Activated CD4-positive, alpha-beta T cell treated with anti-CD3 and anti-CD28 coated beads for 48 hours (primary cell): ENCODE measurements at regions not wholly inside any gene's neighbourhood (a gene's known extent, or its start where the extent isn't known, plus 50 kb on each side); places are given as distances from the start of the nearest gene placed in this dataset.

Experiments used
- DNase-seq: peaks from one replicate; pipeline ENCODE4 v3.0.0-alpha.2; 2020

- no peak for DNase-seq
These were observed 160.7 kb upstream of the MKI67 start for GRCh38 chr10:128286762-128287500.

GRCh38 chr10:128287921-128288320 lies 161.7 kb upstream of the MKI67 start:
- DNase-seq, result no peak

GRCh38 chr10:128289621-128290020 lies 163.4 kb upstream of the MKI67 start:
- DNase-seq, result no peak

GRCh38 chr10:128295003-128295402 lies 168.8 kb upstream of the MKI67 start:
- DNase-seq, result no peak

- no peak for DNase-seq
These were observed 170.2 kb upstream of the MKI67 start for GRCh38 chr10:128296253-128297007.

- no peak for DNase-seq
These were observed 171.6 kb upstream of the MKI67 start for GRCh38 chr10:128297709-128298378.

- DNase-seq, result no peak
These were observed 172.4 kb upstream of the MKI67 start for GRCh38 chr10:128298587-128298986.

GRCh38 chr10:128300290-128300824 lies 174.1 kb upstream of the MKI67 start:
- no peak for DNase-seq

GRCh38 chr10:128301051-128301450 lies 174.8 kb upstream of the MKI67 start:
- no peak for DNase-seq

GRCh38 chr10:128302808-128303207 lies 176.6 kb upstream of the MKI67 start:
- DNase-seq, result no peak

- DNase-seq, result no peak
These were observed 178.0 kb upstream of the MKI67 start for GRCh38 chr10:128304271-128304670.

GRCh38 chr10:128305601-128306345 lies 179.6 kb upstream of the MKI67 start:
- DNase-seq, result no peak

- no peak for DNase-seq
These were observed 180.3 kb upstream of the MKI67 start for GRCh38 chr10:128306535-128306934.

- DNase-seq, result no peak
These were observed 180.7 kb upstream of the MKI67 start for GRCh38 chr10:128306966-128307365.

GRCh38 chr10:128307820-128308219 lies 181.6 kb upstream of the MKI67 start:
- DNase-seq, result no peak

- DNase-seq, result no peak
These were observed 184.9 kb upstream of the MKI67 start for GRCh38 chr10:128310971-128311658.

- no peak for DNase-seq
These were observed 186.0 kb upstream of the MKI67 start for GRCh38 chr10:128312250-128312649.

- no peak for DNase-seq
These were observed 188.5 kb upstream of the MKI67 start for GRCh38 chr10:128314686-128315085.

GRCh38 chr10:128316121-128316726 lies 190.0 kb upstream of the MKI67 start:
- no peak for DNase-seq

GRCh38 chr10:128316925-128317324 lies 190.7 kb upstream of the MKI67 start:
- DNase-seq, result no peak

GRCh38 chr10:128318366-128318765 lies 192.1 kb upstream of the MKI67 start:
- no peak for DNase-seq

GRCh38 chr10:128318913-128319312 lies 192.7 kb upstream of the MKI67 start:
- DNase-seq, result no peak
